ENCODE measurements at regions not wholly inside any gene's neighbourhood (a gene's known extent, or its start where the extent isn't known, plus 50 kb on each side); places are given as distances from the start of the nearest gene placed in this dataset.
A peak's percentile ranks its signal among the peaks of the same experiment; 100 is the strongest.
"Not testable (repeated sequence)": the region's sequence is repeated elsewhere in the genome, so short reads cannot be mapped to it uniquely, and the experiment has no call there.

GRCh38 chrX:77160301-77160700, 286.9 kb upstream of the FGF16 start:
- DNase-seq (ENCODE audit: low spot score), result peak; percentile 16

GRCh38 chrX:77162777-77163176, 284.4 kb upstream of the FGF16 start:
- DNase-seq (ENCODE audit: low spot score), result no peak

- DNase-seq (ENCODE audit: low spot score), result no peak
Measured at GRCh38 chrX:77167993-77168392, 279.2 kb upstream of the FGF16 start.

GRCh38 chrX:77174680-77175519, 272.3 kb upstream of the FGF16 start:
- DNase-seq (ENCODE audit: low spot score), result no peak

GRCh38 chrX:77200663-77201062, 246.5 kb upstream of the FGF16 start:
- DNase-seq (ENCODE audit: low spot score), result no peak

- DNase-seq (ENCODE audit: low spot score), result no peak
Measured at GRCh38 chrX:77223046-77223445, 224.1 kb upstream of the FGF16 start.

GRCh38 chrX:77264490-77264889, 182.7 kb upstream of the FGF16 start:
- no peak for DNase-seq (ENCODE audit: low spot score)

- no peak for DNase-seq (ENCODE audit: low spot score)
Measured at GRCh38 chrX:77275392-77275791, 171.8 kb upstream of the FGF16 start.

GRCh38 chrX:77276742-77277141, 170.4 kb upstream of the FGF16 start:
- peak; percentile 37 for DNase-seq (ENCODE audit: low spot score)

GRCh38 chrX:77277911-77278310, 169.3 kb upstream of the FGF16 start:
- no peak for DNase-seq (ENCODE audit: low spot score)

GRCh38 chrX:77279373-77279772, 167.8 kb upstream of the FGF16 start:
- not testable (repeated sequence) for DNase-seq (ENCODE audit: low spot score)

- no peak for DNase-seq (ENCODE audit: low spot score)
Measured at GRCh38 chrX:77293331-77293995, 153.7 kb upstream of the FGF16 start.

GRCh38 chrX:77298296-77298695, 148.9 kb upstream of the FGF16 start:
- no peak for DNase-seq (ENCODE audit: low spot score)

GRCh38 chrX:77298790-77299189, 148.4 kb upstream of the FGF16 start:
- no peak for DNase-seq (ENCODE audit: low spot score)

- no peak for DNase-seq (ENCODE audit: low spot score)
Measured at GRCh38 chrX:77299549-77299948, 147.6 kb upstream of the FGF16 start.

GRCh38 chrX:77342004-77342403, 105.2 kb upstream of the FGF16 start:
- no peak for DNase-seq (ENCODE audit: low spot score)

- DNase-seq (ENCODE audit: low spot score), result no peak
Measured at GRCh38 chrX:77346859-77347258, 100.3 kb upstream of the FGF16 start.

GRCh38 chrX:77347572-77347971, 99.6 kb upstream of the FGF16 start:
- no peak for DNase-seq (ENCODE audit: low spot score)

GRCh38 chrX:77389891-77390290, 57.3 kb upstream of the FGF16 start:
- no peak for DNase-seq (ENCODE audit: low spot score)

GRCh38 chrX:77390365-77390764, 56.8 kb upstream of the FGF16 start:
- DNase-seq (ENCODE audit: low spot score), result not testable (repeated sequence)

GRCh38 chrX:77396781-77397180, 50.4 kb upstream of the FGF16 start:
- DNase-seq (ENCODE audit: low spot score), result no peak
